NCI-H1105 treated with DMSO at 0.1 percent for 48 hours (cell line): ENCODE measurements at regions not wholly inside any gene's neighbourhood (a gene's known extent, or its start where the extent isn't known, plus 50 kb on each side); places are given as distances from the start of the nearest gene placed in this dataset.
"Not testable (repeated sequence)": the region's sequence is repeated elsewhere in the genome, so short reads cannot be mapped to it uniquely, and the experiment has no call there.

ENCODE experiments used
- DNase-seq: peaks from one replicate; lab custom pipeline; 2025; lab: John Stamatoyannopoulos, UW

- DNase-seq, result peak; percentile 66
Observed at GRCh38 chr21:32940079-32941014, 85.4 kb upstream of the OLIG2 start.

GRCh38 chr21:32941263-32941662 lies 84.5 kb upstream of the OLIG2 start:
- no peak for DNase-seq

GRCh38 chr21:32946654-32947053 lies 79.1 kb upstream of the OLIG2 start:
- DNase-seq, result no peak

GRCh38 chr21:32947736-32948135 lies 78.0 kb upstream of the OLIG2 start:
- DNase-seq, result no peak

- no peak for DNase-seq
Observed at GRCh38 chr21:32949701-32950100, 76.0 kb upstream of the OLIG2 start.

- DNase-seq, result no peak
Observed at GRCh38 chr21:32951041-32951440, 74.7 kb upstream of the OLIG2 start.

- no peak for DNase-seq
Observed at GRCh38 chr21:32954353-32954752, 71.4 kb upstream of the OLIG2 start.

GRCh38 chr21:32955311-32956060 lies 70.2 kb upstream of the OLIG2 start:
- DNase-seq, result no peak

GRCh38 chr21:32956061-32956656 lies 69.6 kb upstream of the OLIG2 start:
- DNase-seq, result no peak

GRCh38 chr21:32957545-32957944 lies 68.2 kb upstream of the OLIG2 start:
- peak; percentile 46 for DNase-seq

GRCh38 chr21:32958288-32959002 lies 67.3 kb upstream of the OLIG2 start:
- DNase-seq, result no peak

- DNase-seq, result no peak
Observed at GRCh38 chr21:32962268-32962667, 63.5 kb upstream of the OLIG2 start.

- no peak for DNase-seq
Observed at GRCh38 chr21:32965129-32965680, 60.5 kb upstream of the OLIG2 start.

- no peak for DNase-seq
Observed at GRCh38 chr21:32966120-32966519, 59.6 kb upstream of the OLIG2 start.

- not testable (repeated sequence) for DNase-seq
Observed at GRCh38 chr21:32968103-32968502, 57.6 kb upstream of the OLIG2 start.

- no peak for DNase-seq
Observed at GRCh38 chr21:32974653-32975052, 51.1 kb upstream of the OLIG2 start.

- DNase-seq, result no peak
Observed at GRCh38 chr21:32975811-32976431, 49.8 kb upstream of the OLIG2 start.
